Dedifferentiated amniotic fluid mesenchymal stem cell (primary cell): ENCODE measurements at regions not wholly inside any gene's neighbourhood (a gene's known extent, or its start where the extent isn't known, plus 50 kb on each side); places are given as distances from the start of the nearest gene placed in this dataset.
"Not testable (repeated sequence)": the region's sequence is repeated elsewhere in the genome, so short reads cannot be mapped to it uniquely, and the experiment has no call there.

Source experiments
- DNase-seq: peaks from one replicate; pipeline ENCODE4 v3.0.0-alpha.2; 2016; ENCODE audit errors: extremely low spot score

DNA sequence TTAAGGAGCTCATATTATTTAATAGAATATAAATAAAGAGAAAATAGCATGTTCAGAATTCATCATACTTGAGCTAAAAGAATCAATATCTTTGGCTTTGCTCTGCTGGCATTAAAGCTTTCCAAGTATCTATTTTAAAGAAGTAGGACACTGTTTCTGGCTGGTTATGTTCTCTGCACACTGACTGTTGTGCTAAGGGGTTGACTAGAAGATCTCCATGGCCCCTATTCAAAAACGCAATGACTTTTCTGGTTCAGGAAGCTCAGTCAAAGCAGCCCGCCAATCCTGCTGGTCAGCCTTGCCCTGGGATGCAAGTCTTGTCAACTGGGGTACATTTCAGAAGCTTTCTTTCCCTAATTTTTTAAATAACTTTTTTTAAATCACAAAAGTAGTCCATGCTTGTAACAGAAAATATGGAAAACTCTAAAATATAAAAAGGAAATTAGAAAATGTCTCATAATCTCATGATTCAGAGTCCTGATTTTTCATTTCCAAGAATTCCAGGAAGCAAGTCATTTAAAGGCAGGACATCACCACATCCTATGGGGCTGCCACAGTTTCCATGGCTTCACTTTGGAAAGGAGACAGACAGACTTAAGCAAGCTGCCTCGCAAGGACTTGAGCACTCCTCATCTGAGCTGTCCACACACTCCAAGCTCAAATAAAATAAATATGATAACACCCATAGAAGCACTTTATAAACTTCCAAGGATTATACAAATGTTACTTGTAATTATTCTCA is 195.1 kb downstream of the TXNL1 start:
- no peak for DNase-seq

DNA sequence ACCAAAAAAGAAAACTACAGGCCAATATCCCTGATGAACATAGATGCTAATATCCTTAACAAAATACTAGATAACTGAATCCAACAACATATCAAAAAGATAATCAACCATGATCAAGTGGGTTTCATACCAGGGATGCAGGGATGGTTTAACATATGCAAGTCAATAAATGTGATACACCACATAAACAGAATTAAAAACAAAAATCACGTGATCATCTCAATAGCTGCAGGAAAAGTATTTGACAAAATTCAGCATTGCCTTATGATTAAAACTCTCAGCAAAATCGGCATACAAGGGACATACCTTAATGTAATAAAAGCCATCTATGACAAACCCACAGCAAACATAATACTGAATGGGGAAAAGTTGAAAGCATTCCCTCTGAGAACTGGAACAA is 199.9 kb downstream of the TXNL1 start:
- not testable (repeated sequence) for DNase-seq

DNA sequence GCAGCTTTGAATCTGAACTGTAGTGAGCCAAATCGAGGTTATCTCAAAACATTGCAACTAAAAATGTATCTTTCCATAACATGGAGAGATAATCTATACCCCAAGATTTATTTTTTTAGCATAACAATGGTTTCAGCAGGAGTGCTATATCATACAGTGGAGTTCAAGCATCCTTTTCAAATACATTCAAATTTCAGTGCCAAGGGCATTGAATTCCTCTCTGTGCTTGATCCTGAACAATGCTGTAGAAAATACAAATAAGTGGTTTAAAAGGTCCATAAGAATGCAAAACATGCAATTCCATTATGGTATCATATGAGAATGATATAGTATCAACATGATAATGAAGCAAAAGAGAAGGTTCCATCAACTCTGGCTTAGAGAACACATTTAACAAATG is 201.7 kb downstream of the TXNL1 start:
- no peak for DNase-seq

DNA sequence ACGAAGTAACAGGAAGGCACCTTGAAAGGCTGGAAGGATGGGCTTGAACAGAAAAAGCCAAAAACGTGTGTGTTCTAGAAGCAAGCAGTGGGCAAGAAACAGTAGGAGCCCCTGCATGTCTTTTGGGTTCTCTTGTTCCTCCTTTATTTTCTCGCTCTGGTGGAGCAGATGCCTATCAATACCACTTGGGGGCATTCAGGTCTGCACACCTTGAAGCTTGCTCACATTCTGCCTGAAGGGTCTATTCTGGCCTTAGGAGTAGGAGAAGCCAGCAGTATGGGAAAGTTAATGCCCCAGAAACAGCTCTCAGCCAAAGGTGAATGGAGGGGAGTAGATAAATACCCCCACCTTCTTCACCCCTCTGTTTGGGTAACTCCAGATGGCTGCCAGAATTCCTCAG is 204.5 kb downstream of the TXNL1 start:
- no peak for DNase-seq

DNA sequence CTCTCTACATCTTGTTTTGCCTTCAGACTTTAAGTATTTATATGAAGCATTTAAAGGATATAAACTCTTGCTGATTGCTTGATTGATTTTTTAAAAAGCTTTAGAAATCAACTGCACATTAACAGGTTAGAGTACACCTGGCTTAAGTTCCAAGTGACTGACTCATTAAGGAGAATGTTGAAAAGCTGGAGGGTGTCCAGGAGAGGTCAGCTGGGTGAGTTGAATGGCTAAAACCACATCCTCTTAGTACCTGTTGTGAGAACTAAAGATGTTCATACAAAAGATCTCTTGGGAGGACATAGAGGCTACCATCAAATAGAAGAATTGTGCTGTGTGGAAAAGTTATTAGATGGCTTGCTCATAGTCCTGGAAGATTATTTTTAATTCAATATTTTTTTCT is 206.8 kb downstream of the TXNL1 start:
- DNase-seq: no peak

DNA sequence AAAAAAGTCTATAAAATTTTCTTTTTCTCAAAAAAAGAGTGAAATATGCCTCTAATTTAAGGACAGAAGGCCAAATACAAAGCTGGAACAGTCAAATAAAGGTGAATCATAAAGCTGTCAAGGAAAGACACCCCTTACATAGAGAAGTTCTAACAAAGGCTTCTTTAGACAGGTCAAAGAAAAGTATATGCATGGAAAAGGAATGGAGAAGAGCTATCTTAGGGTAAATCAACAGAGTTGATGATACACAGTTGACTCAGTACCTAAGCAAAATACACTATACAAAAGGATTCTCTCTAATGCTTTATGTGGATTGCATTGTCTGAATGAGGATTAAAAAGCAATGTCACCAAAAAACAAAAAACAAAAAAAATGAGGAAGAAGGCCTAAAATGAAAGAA is 214.8 kb downstream of the TXNL1 start:
- no peak for DNase-seq

DNA sequence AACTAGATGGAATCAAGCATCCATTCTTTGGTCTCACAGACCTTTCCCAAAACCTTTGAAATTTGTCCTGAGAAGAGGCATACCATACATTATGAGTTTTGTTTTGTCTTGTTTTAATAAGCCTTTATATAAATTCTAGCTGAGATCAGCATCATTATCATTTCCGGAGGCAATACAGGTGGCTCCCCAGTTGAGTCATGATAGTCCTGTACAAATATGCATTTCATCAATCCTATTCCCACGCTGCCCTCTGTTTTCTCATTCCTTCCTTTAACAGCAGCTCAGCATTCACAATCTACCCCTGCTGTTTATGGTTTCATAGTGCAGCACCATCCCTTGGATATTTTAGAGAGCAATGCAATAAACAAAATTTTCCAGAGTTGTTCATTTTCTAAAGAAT is 216.7 kb downstream of the TXNL1 start:
- DNase-seq: no peak

DNA sequence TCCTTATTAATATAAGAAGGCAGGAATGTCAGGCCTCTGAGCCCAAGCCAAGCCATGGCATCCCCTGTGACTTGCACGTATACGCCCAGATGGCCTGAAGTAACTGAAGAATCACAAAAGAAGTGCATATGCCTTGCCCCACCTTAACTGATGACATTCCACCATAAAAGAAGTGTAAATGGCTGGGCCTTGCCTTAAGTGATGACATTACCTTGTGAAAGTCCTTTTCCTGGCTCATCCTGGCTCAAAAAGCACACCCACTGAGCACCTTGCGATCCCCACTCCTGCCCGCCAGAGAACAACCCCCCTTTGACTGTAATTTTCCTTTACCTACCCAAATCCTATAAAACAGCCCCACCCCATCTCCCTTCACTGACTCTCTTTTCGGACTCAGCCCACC is 217.5 kb downstream of the TXNL1 start:
- not testable (repeated sequence) for DNase-seq

DNA sequence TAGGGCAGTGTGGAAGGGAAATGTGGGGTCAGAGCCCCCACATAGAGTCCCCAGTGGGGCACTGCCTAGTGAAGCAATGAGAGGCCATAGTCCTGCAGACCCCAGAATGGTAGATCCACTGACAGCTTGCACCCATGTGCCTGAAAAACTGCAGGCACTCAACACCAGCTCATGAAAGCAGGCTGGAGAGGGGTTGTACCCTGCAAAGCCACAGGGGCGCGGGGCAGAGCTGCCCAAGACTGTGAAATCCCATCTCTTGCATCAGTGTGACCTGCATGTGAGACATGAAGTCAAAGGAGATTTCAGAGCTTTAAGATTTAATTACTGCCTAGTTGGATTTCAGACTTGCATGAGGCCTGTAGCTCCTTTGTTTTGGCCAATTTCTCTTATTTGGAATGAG is 224.0 kb downstream of the TXNL1 start:
- no peak for DNase-seq

DNA sequence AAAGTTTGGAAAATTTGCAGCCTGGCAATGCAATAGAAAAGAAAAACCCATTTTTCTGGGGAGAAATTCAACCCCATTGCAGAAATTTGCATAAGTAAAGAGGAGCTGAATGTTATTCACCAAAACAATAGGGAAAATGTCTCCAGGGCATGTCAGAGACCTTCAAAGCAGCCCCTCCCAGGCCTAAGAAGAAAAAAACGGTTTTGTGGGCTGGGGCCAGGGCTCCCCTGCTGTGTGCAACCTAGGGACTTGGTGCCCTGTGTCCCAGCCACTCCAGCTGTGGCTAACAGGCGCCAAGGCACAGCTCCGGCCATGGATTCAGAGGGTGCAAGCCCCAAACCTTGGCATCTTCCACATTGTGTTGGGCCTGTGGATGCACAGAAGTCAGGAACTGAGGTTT is 224.5 kb downstream of the TXNL1 start:
- DNase-seq: no peak

DNA sequence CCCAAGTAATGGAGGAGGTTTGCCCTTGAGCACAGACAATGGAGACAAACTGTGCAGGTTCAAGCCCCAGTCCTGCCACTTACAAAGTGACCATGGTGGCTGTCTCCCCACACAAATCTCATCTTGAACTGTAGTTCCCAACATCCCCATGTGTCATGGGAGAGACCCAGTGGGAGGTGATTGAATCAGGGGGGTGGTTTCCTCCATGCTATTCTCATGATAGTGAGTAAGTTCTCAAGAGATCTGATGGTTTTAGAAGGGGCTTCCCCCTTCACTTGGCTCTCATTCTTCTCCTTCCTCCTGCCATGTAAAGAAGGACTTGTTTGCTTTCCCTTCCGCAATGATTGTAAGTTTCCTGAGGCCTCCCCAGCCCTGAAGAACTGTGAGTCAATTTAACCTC is 225.4 kb downstream of the TXNL1 start:
- no peak for DNase-seq

DNA sequence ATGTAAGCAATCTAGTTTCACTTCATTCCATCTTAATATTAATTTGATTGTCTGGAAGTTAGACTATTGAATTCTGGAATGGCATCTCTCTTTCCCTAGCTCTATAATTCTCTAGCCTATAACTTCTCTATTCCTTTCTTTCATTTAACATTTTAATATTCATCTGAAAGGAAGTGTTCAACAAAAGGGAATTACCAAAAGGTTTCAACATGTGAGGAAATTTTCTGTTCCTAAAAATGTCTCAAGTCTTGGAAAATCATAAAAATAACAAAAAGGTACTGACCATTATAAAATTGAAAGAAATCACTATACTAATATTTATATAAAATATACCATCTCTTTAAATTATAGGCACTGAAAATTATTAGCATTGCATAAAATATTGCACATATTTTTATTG is 228.7 kb downstream of the TXNL1 start:
- no peak for DNase-seq

DNA sequence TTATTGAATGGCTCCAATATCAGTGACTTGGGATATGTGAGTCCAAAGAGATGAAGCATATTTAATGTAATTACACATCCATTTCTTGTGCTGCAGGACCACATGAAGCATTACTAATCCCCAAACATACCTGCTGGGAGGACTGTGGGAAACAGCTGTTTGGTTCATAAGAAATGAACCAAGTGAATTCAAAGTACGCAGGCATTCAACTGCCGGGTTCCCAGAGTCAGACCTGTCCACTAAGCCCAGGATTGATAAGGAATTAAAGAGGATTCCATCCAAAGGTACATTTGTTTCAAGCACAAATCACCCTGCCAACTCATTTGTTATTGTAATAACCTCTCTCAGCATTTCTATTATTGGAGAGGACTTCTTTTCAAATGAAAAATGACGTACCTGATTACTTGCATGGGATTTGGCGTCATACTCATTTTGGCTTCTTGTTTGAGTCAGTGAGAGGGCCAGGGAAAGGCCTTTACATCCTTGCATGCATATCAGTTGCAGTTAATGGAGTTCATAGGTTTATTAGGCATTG is 230.7 kb downstream of the TXNL1 start:
- DNase-seq: no peak

DNA sequence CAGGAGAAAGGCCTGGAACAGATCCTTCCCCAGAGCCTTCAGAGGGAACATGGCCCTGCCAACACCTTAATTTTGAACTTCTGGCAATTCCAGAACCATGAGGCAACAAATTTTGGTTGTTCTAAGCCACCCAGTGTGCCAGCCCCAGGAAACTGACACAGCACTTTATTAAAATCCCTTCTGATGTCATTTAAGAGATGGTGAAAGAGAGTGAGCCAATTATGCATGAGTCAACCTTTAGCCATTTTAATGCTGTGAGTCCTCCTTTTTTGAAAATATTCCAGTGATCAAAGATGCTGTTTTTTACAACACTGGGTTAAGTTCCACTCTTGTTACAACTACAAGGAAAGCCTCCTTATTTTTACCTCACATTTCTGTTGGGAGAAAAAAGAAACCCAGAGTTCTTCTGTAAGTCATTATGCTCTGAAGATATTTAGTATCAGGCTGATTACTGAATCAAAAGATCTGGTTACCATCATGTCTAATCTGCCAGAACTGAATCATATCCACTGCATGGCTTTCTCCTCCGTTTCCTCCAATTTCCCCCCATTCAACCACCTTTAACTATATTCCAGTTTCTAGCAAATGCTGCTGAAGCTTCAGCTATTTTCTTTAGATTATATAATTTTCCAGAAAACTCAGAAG is 235.4 kb downstream of the TXNL1 start:
- peak; percentile 94 for DNase-seq

DNA sequence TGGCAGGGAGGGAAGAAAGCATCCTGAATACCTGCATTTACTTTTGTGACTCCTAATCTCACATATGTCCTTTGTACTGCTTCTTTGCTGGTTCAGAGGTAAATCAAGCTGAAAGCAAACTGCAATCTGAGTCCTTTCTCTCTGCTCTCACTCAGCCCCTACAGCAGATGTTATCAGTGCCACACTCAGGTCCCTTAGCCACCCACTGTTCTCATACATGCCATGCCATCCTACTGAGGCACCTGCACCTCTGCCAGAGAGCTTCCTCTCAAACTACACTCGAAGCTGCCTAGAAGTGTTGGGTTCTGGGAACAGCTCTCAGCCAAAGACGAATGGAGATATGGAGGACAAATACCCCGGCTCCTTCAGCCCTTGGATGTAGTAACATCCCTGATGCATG is 244.5 kb downstream of the TXNL1 start:
- no peak for DNase-seq

DNA sequence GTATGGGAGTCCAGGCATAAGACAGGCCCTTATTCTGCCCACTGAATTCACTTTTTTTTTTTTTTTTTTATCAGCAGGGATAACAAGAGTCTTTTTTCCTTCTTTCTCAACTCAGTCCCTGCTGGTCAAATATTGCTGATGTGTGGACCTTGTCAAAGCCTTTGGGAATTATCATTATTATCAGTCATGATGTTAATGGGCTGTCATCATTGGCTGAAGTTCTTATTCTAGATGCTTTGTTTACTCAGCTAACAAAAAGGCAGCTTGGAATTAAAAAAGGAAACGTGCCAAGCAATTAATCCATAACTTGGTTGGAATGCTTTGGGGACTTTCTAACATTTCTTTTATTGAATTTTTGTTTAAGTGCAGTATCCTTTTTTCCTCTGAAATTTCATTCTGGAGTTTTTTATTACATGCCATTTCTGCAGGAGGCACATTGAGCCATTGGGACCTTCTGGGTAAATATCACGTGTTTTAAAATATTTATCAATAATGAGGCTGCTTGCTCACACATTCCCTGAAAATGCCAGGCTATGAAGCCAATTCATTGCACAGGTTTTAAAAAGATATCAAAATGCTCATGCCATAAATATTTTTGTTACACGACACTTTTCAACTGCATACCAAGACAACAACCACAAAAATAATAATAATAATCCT is 246.3 kb downstream of the TXNL1 start:
- DNase-seq: no peak

DNA sequence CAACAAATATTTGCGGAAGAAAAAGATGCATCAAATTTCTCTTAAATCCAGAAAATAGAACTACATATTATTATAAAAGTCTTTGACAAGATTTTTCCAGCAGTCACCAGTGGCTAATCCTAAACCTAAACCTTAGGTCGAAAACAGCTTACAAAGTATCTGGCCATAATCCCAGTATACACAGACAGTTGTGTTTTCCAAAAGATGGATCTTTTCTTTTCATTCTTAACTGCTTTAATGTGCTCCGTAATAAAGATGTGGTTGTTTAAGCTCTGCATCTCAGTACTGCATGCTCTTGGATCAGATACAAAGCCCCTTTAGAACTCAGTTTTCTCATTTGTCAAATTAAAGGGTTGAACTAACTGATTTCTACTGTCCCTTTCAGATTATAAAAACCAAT is 247.8 kb downstream of the TXNL1 start:
- no peak for DNase-seq

DNA sequence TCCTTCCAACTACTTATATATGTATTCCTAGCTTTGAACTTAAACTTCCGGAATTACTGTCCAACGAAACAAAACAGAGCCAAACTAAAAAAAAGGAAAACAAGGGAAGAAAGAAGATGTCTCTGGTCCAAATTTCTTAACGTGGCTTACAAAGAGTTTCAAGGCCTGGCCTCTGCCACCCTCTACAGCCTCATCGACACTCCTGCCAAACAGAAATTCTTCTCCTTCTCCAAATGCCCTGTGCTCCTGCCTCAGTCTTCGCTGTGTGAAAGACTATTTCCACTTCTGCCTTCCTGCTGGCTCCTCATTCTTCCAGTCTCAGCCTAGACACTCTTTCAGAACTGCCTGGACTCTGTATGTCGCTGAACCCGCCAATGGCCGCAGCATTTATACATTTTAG is 249.2 kb downstream of the TXNL1 start:
- no peak for DNase-seq

DNA sequence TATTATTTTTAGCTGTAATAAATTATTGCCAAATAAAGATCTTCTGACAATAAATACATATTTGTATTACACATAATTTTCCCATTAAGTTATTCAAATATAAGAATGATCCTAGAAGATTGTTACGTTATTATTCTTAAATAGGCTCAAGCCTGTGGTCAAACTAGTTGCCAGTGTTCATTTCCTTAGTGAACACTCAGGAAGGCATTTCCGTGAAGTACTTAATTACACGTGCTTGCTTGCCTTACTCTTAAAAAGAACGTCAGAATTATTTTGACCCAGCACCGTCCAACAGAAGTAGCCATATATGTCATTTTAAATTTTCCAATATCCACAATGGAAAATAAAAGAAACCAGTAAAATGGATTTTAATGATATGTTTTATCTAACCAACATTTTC is 249.8 kb downstream of the TXNL1 start:
- DNase-seq: no peak

DNA sequence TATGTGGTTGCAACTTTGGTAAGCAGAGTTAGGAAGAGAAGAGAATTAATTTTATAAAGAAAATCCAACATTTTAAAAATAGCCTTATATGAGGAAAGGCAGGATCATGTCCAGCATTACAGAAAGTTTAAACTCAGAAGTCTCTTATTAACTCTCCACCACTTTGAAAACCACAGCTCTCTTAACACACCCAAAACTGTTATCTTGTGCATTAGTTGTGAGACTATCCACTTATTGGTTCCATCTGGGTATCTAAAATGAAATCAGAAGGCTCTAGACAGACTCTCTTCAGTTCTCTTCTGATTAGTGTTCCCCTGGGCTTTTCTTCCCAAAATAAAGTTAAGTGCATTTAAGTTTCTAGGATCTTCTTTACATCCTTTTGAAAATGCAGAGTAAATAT is 251.5 kb downstream of the TXNL1 start:
- DNase-seq: no peak

DNA sequence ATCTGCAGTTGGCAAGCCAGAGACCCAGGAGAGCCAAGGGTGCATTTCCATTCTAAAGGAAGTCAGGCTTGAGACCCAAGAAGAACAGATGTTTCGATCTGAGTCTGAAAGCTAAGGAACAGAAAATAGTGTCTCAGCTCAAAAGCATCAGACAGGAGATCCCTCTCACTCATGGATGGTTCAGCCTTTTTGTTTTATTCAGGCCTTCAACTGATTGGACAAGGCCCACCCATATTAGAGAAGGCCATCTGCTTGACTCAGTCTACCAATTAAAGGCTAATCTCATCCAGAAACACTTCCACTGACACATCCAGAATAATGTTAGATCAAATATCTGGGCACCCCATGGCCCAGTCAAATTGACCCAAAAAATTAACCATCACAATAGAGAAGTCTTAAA is 255.0 kb downstream of the TXNL1 start:
- DNase-seq: no peak

DNA sequence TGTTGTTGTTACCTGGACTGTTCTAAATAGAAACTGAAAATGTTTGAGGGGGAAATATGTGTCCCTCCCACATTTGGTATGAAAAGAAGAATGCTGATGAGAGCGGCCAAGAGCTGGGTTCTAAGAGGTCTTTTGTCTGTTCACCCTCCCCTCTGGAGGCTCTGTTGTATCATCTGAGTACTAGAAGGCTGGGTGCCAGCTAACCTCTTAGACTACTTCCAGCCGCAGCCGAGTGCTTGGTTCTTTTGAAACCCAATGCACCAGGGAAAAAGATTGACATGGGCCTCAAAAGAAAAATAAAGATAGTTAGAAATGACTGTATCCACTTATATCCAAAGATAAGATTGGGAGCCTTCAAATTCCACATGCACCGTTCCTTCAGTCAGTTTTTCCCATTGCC is 255.9 kb downstream of the TXNL1 start:
- no peak for DNase-seq

DNA sequence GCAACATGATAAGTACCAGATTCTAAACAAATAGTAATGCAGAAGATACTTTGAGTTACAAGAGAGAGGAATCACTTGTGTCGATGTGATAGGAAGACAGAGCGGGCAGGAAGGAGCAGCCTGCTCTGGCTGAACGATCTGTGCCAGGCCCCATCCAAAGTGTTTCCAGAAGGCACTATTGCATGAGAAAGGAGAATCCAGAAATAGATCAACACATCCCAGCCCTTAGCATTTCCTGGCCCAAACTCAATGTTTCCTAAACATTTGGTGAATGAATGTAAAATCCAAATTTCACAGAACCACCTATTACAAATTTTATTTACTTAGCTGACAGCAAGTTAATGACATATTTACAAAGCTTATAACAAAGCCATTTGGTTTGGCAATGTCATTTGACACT is 257.2 kb downstream of the TXNL1 start:
- DNase-seq: no peak
